Stomach (tissue), 8 donors: ENCODE measurements at regions not wholly inside any gene's neighbourhood (a gene's known extent, or its start where the extent isn't known, plus 50 kb on each side); places are given as distances from the start of the nearest gene placed in this dataset.

ENCODE experiments used
- DNase-seq, 2 donors: peaks; one replicate each; pipeline versions ENCODE4 v3.0.0 to v3.0.0-alpha.2; 2013 to 2019
- H3K27ac ChIP-seq, 5 donors: fragments of 200-600 bp in 4 of 5; sonication (generic) in 4 of 5; one replicate each; pipeline ENCODE4 v1.5.1; 2013 to 2019; ENCODE audit warnings: mild to moderate bottlenecking in 1 of 5, moderate library complexity in 1 of 5
- H3K27me3 ChIP-seq, 3 donors: fragments of 200-600 bp; sonication (generic); one replicate each; pipeline ENCODE4 v1.5.1; 2017 to 2019; ENCODE audit warnings: mixed run types in 1 of 3
- H3K36me3 ChIP-seq, 4 donors: fragments of 200-600 bp; sonication (generic); 1 replicate in 3 of 4; 2 replicates in 1 of 4; pipeline ENCODE4 v1.5.1; 2016 to 2019
- H3K4me1 ChIP-seq, 4 donors: fragments of 200-600 bp; sonication (generic); one replicate each; pipeline ENCODE4 v1.5.1; 2016 to 2019
- H3K4me3 ChIP-seq, 4 donors: fragments of 200-600 bp; sonication (generic) in 3 of 4; one replicate each; pipeline ENCODE4 v1.5.1; 2016 to 2019; ENCODE audit warnings: mild to moderate bottlenecking in 1 of 4
- H3K9me3 ChIP-seq, 4 donors: fragments of 200-600 bp; sonication (generic); one replicate each; pipeline ENCODE4 v1.5.1; 2016 to 2019
- EP300 ChIP-seq: sonication (generic); formaldehyde crosslinking; IDR thresholded peaks from one replicate; pipeline ENCODE4 v1.6.1; 2017; ENCODE audit warnings: antibody characterized with exemption
- POLR2A ChIP-seq, 4 donors: fragments of 450-650 bp; IDR thresholded peaks; one replicate each; pipeline ENCODE4 v1.6.1; 2016; ENCODE audit warnings: antibody characterized with exemption in 4 of 4, control low read depth in 2 of 4, mild to moderate bottlenecking in 1 of 4, moderate library complexity in 1 of 4
- POLR2AphosphoS5 ChIP-seq, 3 donors: sonication (generic); formaldehyde crosslinking; IDR thresholded peaks; one replicate each; pipeline ENCODE4 v1.6.1; 2016; ENCODE audit warnings: antibody characterized with exemption in 3 of 3
- WGBS, 5 donors: extraction: QIAGEN DNeasy Blood & Tissue Kit in 3 of 5; methylation state at CpG; one replicate each; pipeline versions ENCODE4 v1.1.5 to v1.1.7; 2013 to 2018; 5-methylcytosine and 5-hydroxymethylcytosine counted together
- intact Hi-C: fragments of 100-400 bp; cut with DNase I; formaldehyde crosslinking; loops from one replicate; pipeline ENCODE4 v1.15.1; 2023; ENCODE audit warnings: low total_unique reads
- TF ChIP-seq, protein P1 (sequence below), 7 experiments: fragments of 450-650 bp in 4 of 7; fragments of 200-600 bp in 3 of 7; sonication (generic) in 3 of 7; IDR thresholded peaks; one replicate each; pipeline ENCODE4 v1.5.1; 2016 to 2019; ENCODE audit warnings: antibody characterized with exemption in 7 of 7, control low read depth in 2 of 7, mild to moderate bottlenecking in 1 of 7
- donor health status: healthy with polysubstance abuse.
- donor health status: Bipolar disorder and iron deficiency.
- donor health status: healthy.

- TF ChIP-seq, protein P1, sequence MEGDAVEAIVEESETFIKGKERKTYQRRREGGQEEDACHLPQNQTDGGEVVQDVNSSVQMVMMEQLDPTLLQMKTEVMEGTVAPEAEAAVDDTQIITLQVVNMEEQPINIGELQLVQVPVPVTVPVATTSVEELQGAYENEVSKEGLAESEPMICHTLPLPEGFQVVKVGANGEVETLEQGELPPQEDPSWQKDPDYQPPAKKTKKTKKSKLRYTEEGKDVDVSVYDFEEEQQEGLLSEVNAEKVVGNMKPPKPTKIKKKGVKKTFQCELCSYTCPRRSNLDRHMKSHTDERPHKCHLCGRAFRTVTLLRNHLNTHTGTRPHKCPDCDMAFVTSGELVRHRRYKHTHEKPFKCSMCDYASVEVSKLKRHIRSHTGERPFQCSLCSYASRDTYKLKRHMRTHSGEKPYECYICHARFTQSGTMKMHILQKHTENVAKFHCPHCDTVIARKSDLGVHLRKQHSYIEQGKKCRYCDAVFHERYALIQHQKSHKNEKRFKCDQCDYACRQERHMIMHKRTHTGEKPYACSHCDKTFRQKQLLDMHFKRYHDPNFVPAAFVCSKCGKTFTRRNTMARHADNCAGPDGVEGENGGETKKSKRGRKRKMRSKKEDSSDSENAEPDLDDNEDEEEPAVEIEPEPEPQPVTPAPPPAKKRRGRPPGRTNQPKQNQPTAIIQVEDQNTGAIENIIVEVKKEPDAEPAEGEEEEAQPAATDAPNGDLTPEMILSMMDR (IDR thresholded peaks at IDR 0.05), result no peak
- TF ChIP-seq POLR2AphosphoS5 (IDR thresholded peaks at IDR 0.05) (no peak), POLR2A (IDR thresholded peaks at IDR 0.05) (no peak), EP300 (no peak)
- Histone ChIP-seq H3K36me3 (no peaks in the 10 kb centered on the region), H3K27ac (no peak overlapping the region), H3K9me3 (peaks cover 11 to 27% (median 16%) of the 10 kb centered on the region in 4 donors), H3K4me1 (no peaks in the 10 kb centered on the region), H3K4me3 (no peak overlapping the region), H3K27me3 (no peaks in the 10 kb centered on the region)
- no peak for DNase-seq
- intact Hi-C loops, result no loop called here
- WGBS, 5 donors, result 70 to 82% (median 80%) methylated on average over 9 of the region's 9 CpGs
Measured at GRCh38 chr12:32043928-32044549, 62.6 kb upstream of the BICD1 start.

GRCh38 chr12:32047357-32048212, 59.1 kb upstream of the BICD1 start:
- Histone ChIP-seq H3K27ac (no peak overlapping the region), H3K9me3 (peaks cover 11 to 27% (median 16%) of the 10 kb centered on the region in 4 donors), H3K4me3 (no peak overlapping the region), H3K4me1 (peaks cover 0 to 10% (median 0%) of the 10 kb centered on the region in 4 donors), H3K36me3 (no peaks in the 10 kb centered on the region), H3K27me3 (no peaks in the 10 kb centered on the region)
- intact Hi-C loops, result no loop called here
- TF ChIP-seq POLR2AphosphoS5 (IDR thresholded peaks at IDR 0.05) (no peak), POLR2A (IDR thresholded peaks at IDR 0.05) (no peak), EP300 (no peak)
- TF ChIP-seq, protein P1 (IDR thresholded peaks at IDR 0.05), result no peak
- 74 to 85% (median 79%) methylated on average over 8 of the region's 8 CpGs for WGBS, 5 donors
- DNase-seq, result no peak

- H3K9me3 ChIP-seq, result peaks cover 4 to 16% (median 7%) of the 10 kb centered on the region in 4 donors
- intact Hi-C loops, result no loop called here
- 76 to 97% (median 93%) methylated on average over 5 of the region's 5 CpGs for WGBS, 5 donors
- H3K36me3 ChIP-seq, result no peaks in the 10 kb centered on the region
- TF ChIP-seq, protein P1 (IDR thresholded peaks at IDR 0.05), result no peak
- TF ChIP-seq POLR2A (IDR thresholded peaks at IDR 0.05) (no peak), POLR2AphosphoS5 (IDR thresholded peaks at IDR 0.05) (no peak), EP300 (no peak)
- no peak overlapping the region for H3K4me3 ChIP-seq
- no peaks in the 10 kb centered on the region for H3K27me3 ChIP-seq
- H3K4me1 ChIP-seq, result peaks cover 0 to 10% (median 0%) of the 10 kb centered on the region in 4 donors
- DNase-seq, result no peak
- H3K27ac ChIP-seq, result no peak overlapping the region
Measured at GRCh38 chr12:32048791-32049190, 57.9 kb upstream of the BICD1 start.

- no peak overlapping the region for H3K27ac ChIP-seq
- H3K36me3 ChIP-seq, result no peaks in the 10 kb centered on the region
- H3K27me3 ChIP-seq, result no peaks in the 10 kb centered on the region
- H3K4me1 ChIP-seq, result peaks cover 0 to 10% (median 0%) of the 10 kb centered on the region in 4 donors
- no peak for DNase-seq
- peaks cover 0 to 12% (median 0%) of the 10 kb centered on the region in 4 donors for H3K9me3 ChIP-seq
- intact Hi-C loops, result loop anchor here (10.0 kb wide), 1 partner anchor 375 kb away; no protein-coding TSS in a partner anchor
- WGBS, 5 donors, result 38 to 81% (median 76%) methylated on average over 2 of the region's 2 CpGs
- TF ChIP-seq EP300 (no peak), POLR2AphosphoS5 (IDR thresholded peaks at IDR 0.05) (no peak)
- TF ChIP-seq, protein P1 (IDR thresholded peaks at IDR 0.05), result no peak
- H3K4me3 ChIP-seq, result no peak overlapping the region
Measured at GRCh38 chr12:32049956-32050355, 56.7 kb upstream of the BICD1 start.
